HEK293 (cell line): ENCODE measurements at regions not wholly inside any gene's neighbourhood (a gene's known extent, or its start where the extent isn't known, plus 50 kb on each side); places are given as distances from the start of the nearest gene placed in this dataset.

ENCODE experiments used
- CTCF ChIA-PET: fragments of 350-600 bp; formaldehyde crosslinking; extraction: SDS; loops from one replicate; lab custom pipeline; 2021; ENCODE audit warnings: antibody characterized with exemption; lab: Yijun Ruan, JAX
- POLR2A ChIA-PET: fragments of 300-600 bp; formaldehyde crosslinking; extraction: SDS; loops from one replicate; lab custom pipeline; 2020; ENCODE audit warnings: antibody characterized with exemption, inconsistent platforms; lab: Yijun Ruan, JAX
- H3K27ac ChIP-seq: fragments of 200-500 bp; sonication (Bioruptor generic); 2 replicates; pipeline ENCODE4 v1.5.1; 2014; ENCODE audit warnings: low read depth, low read length, control low read depth, inconsistent platforms; ENCODE audit errors: extremely low read depth
- H3K36me3 ChIP-seq, 2 experiments: fragments of 200-500 bp in 1 of 2; sonication (Bioruptor generic) in 1 of 2; 1 replicate in 1 of 2; 2 replicates in 1 of 2; pipeline ENCODE4 v1.5.1; 2014 to 2017; ENCODE audit warnings: inconsistent platforms in 2 of 2, low read length in 2 of 2; ENCODE audit not compliant: control insufficient read depth in 2 of 2, insufficient read depth in 1 of 2
- H3K4me1 ChIP-seq: fragments of 200-500 bp; sonication (Bioruptor generic); 2 replicates; pipeline ENCODE4 v1.5.1; 2014; ENCODE audit warnings: mild to moderate bottlenecking, low read length, inconsistent platforms; ENCODE audit not compliant: control insufficient read depth, insufficient read depth
- H3K4me3 ChIP-seq: 2 replicates; pipeline ENCODE4 v1.5.1; 2011; ENCODE audit warnings: low read depth, mild to moderate bottlenecking, control low read depth, low read length, moderate library complexity
- H3K9me3 ChIP-seq: fragments of 200-500 bp; sonication (Bioruptor generic); 2 replicates; pipeline ENCODE4 v1.5.1; 2014; ENCODE audit warnings: low read depth, low read length, inconsistent platforms; ENCODE audit not compliant: control insufficient read depth, insufficient read depth
- BCL11A ChIP-seq: fragments of 450-650 bp; formaldehyde crosslinking; IDR thresholded peaks from 2 replicates; pipeline ENCODE4 v1.5.1; 2016; ENCODE audit warnings: low read depth, missing biosample characterization, missing genetic modification characterization
- FEZF1 ChIP-seq: fragments of 450-650 bp; formaldehyde crosslinking; IDR thresholded peaks from 2 replicates; pipeline ENCODE4 v1.5.1; 2016; ENCODE audit warnings: missing biosample characterization, missing genetic modification characterization
- GLI4 ChIP-seq: fragments of 450-650 bp; formaldehyde crosslinking; IDR thresholded peaks from 2 replicates; pipeline ENCODE4 v1.5.1; 2016; ENCODE audit warnings: missing biosample characterization, missing genetic modification characterization
- GLIS2 ChIP-seq: fragments of 450-650 bp; formaldehyde crosslinking; IDR thresholded peaks from 2 replicates; pipeline ENCODE4 v1.5.1; 2016; ENCODE audit warnings: missing biosample characterization, missing genetic modification characterization
- INSM2 ChIP-seq: fragments of 450-650 bp; formaldehyde crosslinking; IDR thresholded peaks from 2 replicates; pipeline ENCODE4 v1.5.1; 2016; ENCODE audit warnings: missing biosample characterization, missing genetic modification characterization
- PATZ1 ChIP-seq: fragments of 450-650 bp; formaldehyde crosslinking; IDR thresholded peaks from 2 replicates; pipeline ENCODE4 v1.5.1; 2016; ENCODE audit warnings: missing biosample characterization, missing genetic modification characterization
- PRDM6 ChIP-seq: fragments of 450-650 bp; formaldehyde crosslinking; IDR thresholded peaks from 2 replicates; pipeline ENCODE4 v1.5.1; 2017; ENCODE audit warnings: missing biosample characterization, missing genetic modification characterization
- SETDB1 ChIP-seq: IDR thresholded peaks from one replicate; pipeline ENCODE4 v1.6.1; 2017; ENCODE audit warnings: mild to moderate bottlenecking, low read length, moderate library complexity, mixed read lengths; ENCODE audit not compliant: insufficient read length
- ZNF138 ChIP-seq: fragments of 450-650 bp; formaldehyde crosslinking; IDR thresholded peaks from 2 replicates; pipeline ENCODE4 v1.5.1; 2016; ENCODE audit warnings: missing biosample characterization, missing genetic modification characterization, borderline replicate concordance
- ZNF155 ChIP-seq: fragments of 450-650 bp; formaldehyde crosslinking; IDR thresholded peaks from 2 replicates; pipeline ENCODE4 v1.5.1; 2016; ENCODE audit warnings: missing biosample characterization, missing genetic modification characterization
- ZNF16 ChIP-seq: fragments of 450-650 bp; formaldehyde crosslinking; IDR thresholded peaks from 2 replicates; pipeline ENCODE4 v1.5.1; 2016; ENCODE audit warnings: low read depth, missing biosample characterization, missing genetic modification characterization
- ZNF169 ChIP-seq: fragments of 450-650 bp; formaldehyde crosslinking; IDR thresholded peaks from 2 replicates; pipeline ENCODE4 v1.5.1; 2016; ENCODE audit warnings: missing biosample characterization, missing genetic modification characterization
- ZNF174 ChIP-seq: fragments of 450-650 bp; formaldehyde crosslinking; IDR thresholded peaks from 2 replicates; pipeline ENCODE4 v1.5.0; 2017; ENCODE audit warnings: missing biosample characterization, mild to moderate bottlenecking, missing genetic modification characterization
- ZNF18 ChIP-seq: fragments of 450-650 bp; formaldehyde crosslinking; IDR thresholded peaks from 2 replicates; pipeline ENCODE4 v1.5.1; 2016; ENCODE audit warnings: missing biosample characterization, missing genetic modification characterization
- ZNF248 ChIP-seq: fragments of 450-650 bp; formaldehyde crosslinking; IDR thresholded peaks from 2 replicates; pipeline ENCODE4 v1.5.1; 2017; ENCODE audit warnings: missing biosample characterization, missing genetic modification characterization
- ZNF311 ChIP-seq: fragments of 450-650 bp; formaldehyde crosslinking; IDR thresholded peaks from 2 replicates; pipeline ENCODE4 v1.5.1; 2017; ENCODE audit warnings: missing biosample characterization, missing genetic modification characterization, borderline replicate concordance
- ZNF366 ChIP-seq: fragments of 450-650 bp; formaldehyde crosslinking; conservative IDR thresholded peaks from 2 replicates; pipeline ENCODE4 v1.5.1; 2016; ENCODE audit warnings: missing biosample characterization, missing genetic modification characterization
- ZNF37A ChIP-seq: fragments of 450-650 bp; IDR thresholded peaks from 2 replicates; pipeline ENCODE4 v1.5.1; 2018; ENCODE audit warnings: missing biosample characterization, missing genetic modification characterization
- ZNF391 ChIP-seq: fragments of 450-650 bp; formaldehyde crosslinking; IDR thresholded peaks from 2 replicates; pipeline ENCODE4 v1.5.1; 2016; ENCODE audit warnings: low read depth, missing biosample characterization, missing genetic modification characterization, borderline replicate concordance
- ZNF621 ChIP-seq: fragments of 450-650 bp; formaldehyde crosslinking; IDR thresholded peaks from 2 replicates; pipeline ENCODE4 v1.5.1; 2017; ENCODE audit warnings: missing biosample characterization, missing genetic modification characterization
- ZNF624 ChIP-seq: fragments of 450-650 bp; formaldehyde crosslinking; IDR thresholded peaks from 2 replicates; pipeline ENCODE4 v1.5.1; 2017; ENCODE audit warnings: missing biosample characterization, missing genetic modification characterization
- ZNF629 ChIP-seq: fragments of 450-650 bp; formaldehyde crosslinking; IDR thresholded peaks from 2 replicates; pipeline ENCODE4 v1.5.1; 2017; ENCODE audit warnings: missing biosample characterization, missing genetic modification characterization
- ZNF670 ChIP-seq: fragments of 450-650 bp; formaldehyde crosslinking; IDR thresholded peaks from 2 replicates; pipeline ENCODE4 v1.5.1; 2016; ENCODE audit warnings: missing biosample characterization, missing genetic modification characterization, low read depth
- ZNF843 ChIP-seq: fragments of 450-650 bp; formaldehyde crosslinking; IDR thresholded peaks from 2 replicates; pipeline ENCODE4 v1.5.1; 2016; ENCODE audit warnings: missing biosample characterization, missing genetic modification characterization
- ZSCAN18 ChIP-seq: fragments of 450-650 bp; formaldehyde crosslinking; IDR thresholded peaks from 2 replicates; pipeline ENCODE4 v1.5.1; 2016; ENCODE audit warnings: missing biosample characterization, missing genetic modification characterization

- no peak for TF ChIP-seq ZSCAN18 (tag by site-specific recombination)
- peak; percentile 75 for TF ChIP-seq PRDM6 (tag by site-specific recombination)
- no peak for TF ChIP-seq ZNF37A (tag by site-specific recombination)
- TF ChIP-seq GLIS2 (tag by site-specific recombination), result no peak
- TF ChIP-seq ZNF621 (tag by site-specific recombination), result no peak
- TF ChIP-seq ZNF18, result peak; percentile 47; the same call in 1 of the 2 replicates
- no peak for TF ChIP-seq ZNF311
- peak; percentile 87; the same call in 1 of the 2 replicates for TF ChIP-seq BCL11A (tag by site-specific recombination)
- TF ChIP-seq ZNF670 (tag by site-specific recombination), result no peak
- peak; percentile 52 for TF ChIP-seq ZNF366 (tag by site-specific recombination)
- peak; percentile 19; the same call in 1 of the 2 replicates for TF ChIP-seq PATZ1 (tag by site-specific recombination)
Observed at GRCh38 chr17:33981711-33982601, 273.1 kb upstream of the CCL2 start (continued).

- CTCF ChIA-PET, result interaction anchor here (0.5 to 1.2 kb wide), 4 partner anchors 12 to 55 kb away, joined by 3 to 5 read pairs (median 4); no protein-coding TSS in a partner anchor
- Histone ChIP-seq H3K9me3 (no peaks in the 10 kb centered on the region), H3K36me3 (no peaks in the 10 kb centered on the region), H3K4me1 (peaks cover 21% of the 10 kb centered on the region), H3K4me3 (no peak overlapping the region), H3K27ac (no peak overlapping the region; the same call in 1 of the 2 replicates)
- POLR2A ChIA-PET, result no interaction called here
- no peak for TF ChIP-seq ZNF391 (tag by site-specific recombination)
- no peak for TF ChIP-seq SETDB1
- TF ChIP-seq INSM2 (tag by site-specific recombination), result peak; percentile 90
- no peak for TF ChIP-seq FEZF1 (tag by site-specific recombination)
- no peak for TF ChIP-seq ZNF174
- TF ChIP-seq ZNF629 (tag by site-specific recombination), result peak; percentile 68
- no peak for TF ChIP-seq ZNF16 (tag by site-specific recombination)
- TF ChIP-seq ZNF155 (tag by site-specific recombination), result no peak
- TF ChIP-seq ZNF624, result no peak
- no peak for TF ChIP-seq ZNF248 (tag by site-specific recombination)
- no peak for TF ChIP-seq ZNF138 (tag by site-specific recombination)
- TF ChIP-seq ZNF169 (tag by site-specific recombination), result no peak
- no peak for TF ChIP-seq ZNF843 (tag by site-specific recombination)
- no peak for TF ChIP-seq GLI4 (tag by site-specific recombination)
Observed at GRCh38 chr17:33982909-33983308, 272.2 kb upstream of the CCL2 start.
